HG03571 (cell line): ENCODE measurements at regions not wholly inside any gene's neighbourhood (a gene's known extent, or its start where the extent isn't known, plus 50 kb on each side); places are given as distances from the start of the nearest gene placed in this dataset.
"Not testable (repeated sequence)": the region's sequence is repeated elsewhere in the genome, so short reads cannot be mapped to it uniquely, and the experiment has no call there.

ENCODE experiments used
- ATAC-seq: cut with Tn5 transposase; IDR thresholded peaks from one replicate; pipeline ENCODE4 v1.9.1; 2021; ENCODE audit not compliant: unreplicated experiment

- ATAC-seq = no peak
Observed at GRCh38 chr6:4274382-4275082, 139.2 kb upstream of the ECI2 start.

DNA sequence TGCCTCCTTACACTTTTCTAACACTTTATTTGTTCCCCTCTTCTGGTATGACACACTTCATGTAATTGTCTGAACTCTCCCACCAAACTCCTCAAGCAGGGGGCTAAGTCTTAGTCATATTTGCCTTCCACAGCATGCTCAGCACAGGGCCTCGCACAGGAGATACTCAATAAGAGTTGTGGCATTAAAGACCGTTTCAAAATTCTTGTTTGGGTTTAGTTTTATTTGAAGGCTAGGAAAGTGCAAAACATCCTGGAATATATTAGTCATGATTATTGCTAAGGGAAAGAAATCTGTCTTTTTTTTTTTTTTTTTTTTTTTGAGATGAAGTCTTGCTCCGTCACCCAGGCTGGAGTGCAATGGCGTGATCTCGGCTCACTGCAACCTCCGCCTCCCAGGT is 137.6 kb upstream of the ECI2 start:
- ATAC-seq = no peak

DNA sequence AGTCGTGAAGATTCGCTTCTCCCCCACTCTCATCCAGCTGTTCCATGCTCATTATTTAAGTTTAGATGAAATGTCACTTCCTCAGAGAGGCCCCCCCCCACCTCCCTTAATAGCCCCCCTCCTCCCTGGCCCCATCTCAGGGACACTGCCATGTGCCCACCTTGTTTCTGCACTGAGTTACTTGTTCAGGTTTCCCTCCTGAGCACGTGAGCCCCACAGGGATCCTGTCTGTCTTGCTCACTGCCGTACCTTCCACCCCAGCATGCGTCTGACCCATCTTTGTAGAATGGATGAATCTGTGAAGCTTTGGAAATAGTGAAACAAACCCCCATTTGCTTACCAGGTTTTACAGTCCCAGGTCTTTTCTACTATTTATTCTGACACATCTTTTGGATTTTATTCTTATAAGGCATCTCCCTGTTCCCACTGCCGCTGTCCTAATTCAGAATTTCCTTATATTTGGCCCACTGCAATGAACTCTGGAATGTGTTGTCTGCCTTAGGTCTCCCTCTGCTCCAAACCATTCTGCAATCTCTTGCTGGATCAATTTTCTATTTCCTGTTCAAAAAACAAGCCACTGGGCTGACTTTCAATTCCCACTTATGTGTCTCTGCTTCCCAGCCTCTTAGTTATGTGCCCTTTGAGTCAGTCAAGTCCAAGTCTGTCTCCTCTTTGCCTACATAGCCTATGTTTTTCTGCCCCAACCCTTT is 136.5 kb upstream of the ECI2 start:
- ATAC-seq = no peak

DNA sequence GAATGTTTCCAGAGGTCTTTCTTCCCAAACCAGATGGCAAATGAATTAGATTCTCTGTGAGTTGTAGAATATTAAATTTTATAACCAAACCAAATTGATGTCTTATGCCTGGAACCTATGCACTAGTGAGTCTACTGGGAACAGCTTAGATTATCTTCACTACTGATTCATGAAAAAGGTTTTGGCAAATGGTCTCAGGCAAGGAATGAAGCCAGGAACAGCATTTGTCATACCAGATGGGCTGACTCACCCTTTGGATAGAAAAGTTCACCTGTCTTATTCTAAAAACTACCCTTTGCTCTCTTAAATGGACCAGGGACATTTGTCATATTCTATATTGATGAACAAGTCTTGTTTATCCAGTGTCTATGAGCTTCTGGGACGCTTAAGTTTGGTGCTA is 135.4 kb upstream of the ECI2 start:
- no peak for ATAC-seq

GRCh38 chr6:4270001-4270400 is 134.6 kb upstream of the ECI2 start:
- no peak for ATAC-seq

DNA sequence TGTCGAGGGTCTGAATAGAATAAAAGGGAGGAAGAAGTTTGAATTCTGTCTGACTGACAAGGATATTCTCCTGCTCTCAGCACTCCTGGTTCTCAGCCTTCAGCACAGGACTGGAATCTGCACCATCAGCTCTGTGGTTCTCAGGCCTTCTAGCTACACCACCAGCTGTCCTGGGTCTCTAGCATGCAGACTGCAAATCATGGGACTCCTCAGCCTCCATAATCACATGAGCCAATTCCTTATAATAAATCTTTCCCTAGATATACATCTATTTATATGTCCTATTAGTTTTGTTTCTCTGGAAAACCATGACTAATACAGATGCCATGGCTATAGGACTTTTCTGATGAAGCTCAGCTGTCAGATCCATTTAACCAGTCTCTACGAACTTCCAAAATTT is 132.8 kb upstream of the ECI2 start:
- no peak for ATAC-seq

DNA sequence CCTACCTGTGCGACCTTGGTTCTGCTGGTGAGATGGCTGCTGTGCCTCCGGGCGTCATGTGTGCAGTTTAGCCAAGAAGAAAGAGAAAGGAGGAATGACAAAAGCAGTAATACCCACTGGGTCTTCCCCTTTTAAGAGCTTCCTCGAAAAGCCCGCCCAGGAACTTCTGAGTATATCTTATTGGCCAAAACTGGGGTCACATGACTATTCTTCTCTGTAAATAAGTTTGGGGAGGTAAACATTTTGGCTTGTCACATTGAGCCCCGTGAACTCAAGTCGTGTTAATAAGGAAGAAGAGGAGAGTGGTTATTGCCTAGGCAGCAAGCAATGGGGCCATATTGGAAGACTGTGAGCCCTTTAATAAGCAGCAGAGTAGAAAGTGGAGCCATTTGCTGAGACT is 130.4 kb upstream of the ECI2 start:
- no peak for ATAC-seq

- ATAC-seq = no peak
Observed at GRCh38 chr6:4264601-4265000, 129.2 kb upstream of the ECI2 start.

DNA sequence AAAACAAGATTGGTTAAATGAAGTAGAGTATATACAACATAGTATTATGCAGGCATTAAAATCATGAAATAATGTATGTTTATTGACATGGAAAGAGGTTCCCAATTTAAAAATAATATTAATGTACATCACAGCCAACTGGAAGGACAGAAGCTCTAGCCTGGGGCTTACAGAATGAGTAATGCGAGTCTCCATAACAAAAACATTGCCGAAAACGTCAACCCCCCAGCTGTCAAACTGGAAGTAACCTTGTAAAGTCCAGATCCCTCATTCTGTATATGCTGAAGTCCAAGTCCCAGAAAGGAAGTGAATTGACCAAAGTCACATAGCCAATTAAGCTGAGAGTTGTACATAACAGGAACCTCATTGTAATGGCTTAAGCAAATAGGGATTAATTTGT is 128.7 kb upstream of the ECI2 start:
- no peak for ATAC-seq

- ATAC-seq = no peak
Observed at GRCh38 chr6:4262526-4262925, 127.2 kb upstream of the ECI2 start.

DNA sequence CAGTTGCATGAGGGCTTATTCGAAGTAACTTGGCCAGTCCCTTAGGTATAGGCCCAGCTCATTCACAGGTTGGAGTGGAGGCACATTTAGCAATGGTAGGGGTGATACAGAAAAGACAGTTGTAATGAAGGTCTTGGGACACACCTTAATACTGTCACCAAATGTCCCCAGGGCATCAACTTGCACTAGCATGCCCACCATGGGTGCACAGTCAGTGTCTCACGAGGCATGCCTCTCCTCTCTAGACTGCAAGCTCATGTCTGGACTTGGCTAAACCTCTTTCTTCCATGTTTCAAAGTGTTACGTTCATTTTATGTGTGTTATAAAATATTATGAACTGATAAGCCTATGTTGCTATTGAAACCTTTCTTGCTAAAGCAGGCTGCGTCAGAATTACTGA is 124.0 kb upstream of the ECI2 start:
- no peak for ATAC-seq

DNA sequence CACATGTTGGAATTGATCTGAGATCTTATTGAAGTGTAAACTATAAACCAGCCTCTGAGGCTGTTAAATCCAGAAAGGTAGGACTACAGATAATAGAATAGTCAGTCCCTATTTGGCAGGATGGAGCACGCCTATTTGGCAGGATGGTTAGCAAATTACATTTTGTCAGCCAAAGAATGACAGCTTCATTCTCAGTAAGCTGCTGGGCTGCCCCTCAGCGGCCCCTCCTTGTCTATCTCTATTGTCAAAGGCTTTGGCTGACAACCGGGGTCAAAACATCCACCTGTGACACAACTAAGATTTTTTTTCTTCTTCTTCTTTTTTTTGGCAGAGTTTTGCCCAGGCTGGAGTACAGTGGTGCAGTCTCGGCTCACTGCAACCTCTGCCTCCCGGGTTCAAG is 123.4 kb upstream of the ECI2 start:
- no peak for ATAC-seq

DNA sequence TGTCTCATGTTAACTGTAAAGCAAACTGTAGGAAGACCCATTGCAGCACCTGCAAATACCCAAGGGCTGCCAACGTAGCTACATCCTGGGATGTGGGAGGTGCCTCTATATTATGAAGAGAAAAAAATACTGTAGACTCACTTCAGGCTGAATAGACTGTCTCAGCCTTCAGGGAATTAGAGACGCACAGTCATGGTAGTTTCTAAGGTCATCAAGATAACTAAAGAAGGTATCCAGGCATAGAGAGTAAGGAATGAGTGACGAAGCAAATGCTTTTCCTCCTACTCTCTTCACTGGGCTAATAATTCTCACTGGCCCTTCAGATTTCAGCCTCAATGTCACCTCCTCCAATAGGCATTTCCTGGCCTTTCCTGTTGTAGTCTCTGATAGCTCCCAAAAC is 121.6 kb upstream of the ECI2 start:
- no peak for ATAC-seq

- ATAC-seq = no peak
Observed at GRCh38 chr6:4253604-4254231, 118.3 kb upstream of the ECI2 start.

DNA sequence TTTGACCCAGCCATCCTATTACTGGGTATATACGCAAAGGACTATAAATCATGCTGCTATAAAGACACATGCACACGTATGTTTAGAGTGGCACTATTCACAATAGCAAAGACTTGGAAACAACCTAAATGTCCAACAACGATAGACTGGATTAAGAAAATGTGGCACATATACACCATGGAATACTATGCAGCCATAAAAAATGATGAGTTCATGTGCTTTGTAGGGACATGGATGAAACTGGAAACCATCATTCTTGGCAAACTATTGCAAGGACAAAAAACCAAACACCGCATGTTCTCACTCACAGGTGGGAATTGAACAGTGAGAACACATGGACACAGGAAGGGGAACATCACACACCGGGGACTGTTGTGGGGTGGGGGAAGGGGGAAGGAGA is 117.1 kb upstream of the ECI2 start:
- ATAC-seq = not testable (repeated sequence)

DNA sequence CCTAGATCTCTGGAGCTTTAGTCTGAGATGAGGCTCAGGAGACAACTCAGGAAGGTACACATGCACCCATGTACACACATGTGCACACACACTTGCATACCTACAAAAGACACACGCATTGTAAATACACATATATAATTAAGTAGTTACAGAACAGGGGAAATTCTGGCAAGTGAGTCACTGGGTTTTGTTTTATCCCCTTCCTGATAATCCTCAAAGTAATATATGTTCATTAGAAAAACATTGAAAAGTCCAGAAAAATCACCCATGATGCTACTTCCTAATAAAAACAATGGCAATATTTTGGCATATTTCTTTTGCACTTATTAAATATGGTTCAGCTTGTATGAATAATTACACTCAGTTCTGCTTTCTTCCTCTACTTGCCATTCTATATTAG is 115.3 kb upstream of the ECI2 start:
- ATAC-seq = no peak

DNA sequence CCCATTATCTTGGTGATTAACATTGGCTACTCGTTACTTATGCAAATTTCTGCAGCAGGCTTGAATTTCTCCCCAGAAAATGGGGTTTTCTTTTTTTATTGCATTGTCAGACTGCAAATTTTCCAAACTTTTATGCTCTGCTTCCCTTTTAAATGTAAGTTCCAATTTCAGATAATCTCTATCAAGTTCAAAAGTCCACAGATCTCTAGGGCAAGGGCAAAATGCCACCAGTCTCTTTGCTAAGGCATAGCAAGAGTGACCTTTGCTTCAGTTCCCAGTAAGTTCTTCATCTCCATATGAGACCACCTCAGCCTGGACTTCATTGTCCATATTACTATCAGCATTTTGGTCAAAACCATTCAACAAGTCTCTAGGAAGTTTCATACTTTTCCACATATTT is 108.5 kb upstream of the ECI2 start:
- not testable (repeated sequence) for ATAC-seq

- ATAC-seq = no peak
Observed at GRCh38 chr6:4243237-4243636, 107.9 kb upstream of the ECI2 start.

- no peak for ATAC-seq
Observed at GRCh38 chr6:4242601-4243000, 107.2 kb upstream of the ECI2 start.

GRCh38 chr6:4240148-4240547 is 104.8 kb upstream of the ECI2 start:
- ATAC-seq = no peak

GRCh38 chr6:4225161-4225872 is 89.9 kb upstream of the ECI2 start:
- ATAC-seq = no peak
